ENCODE measurements at regions not wholly inside any gene's neighbourhood (a gene's known extent, or its start where the extent isn't known, plus 50 kb on each side); places are given as distances from the start of the nearest gene placed in this dataset.

GRCh38 chr6:90687775-90688380, 101.0 kb upstream of the MAP3K7 start:
- TF ChIP-seq MAFK (IDR thresholded peaks at IDR 0.05; ENCODE audit: partially characterized antibody), result no peak
- no peak for TF ChIP-seq FOSL2 (IDR thresholded peaks at IDR 0.05)
- TF ChIP-seq FOSL2 (CRISPR knock-in tag; IDR thresholded peaks at IDR 0.05), result no peak
- TF ChIP-seq REST (IDR thresholded peaks at IDR 0.05), result no peak
- TF ChIP-seq USF2 (IDR thresholded peaks at IDR 0.05), result peak; percentile 51; the same call in 1 of the 2 replicates
- TF ChIP-seq HMGXB4 (CRISPR knock-in tag; IDR thresholded peaks at IDR 0.05; ENCODE audit: borderline replicate concordance), result no peak
- TF ChIP-seq CHD2 (IDR thresholded peaks at IDR 0.05; ENCODE audit: low read length, partially characterized antibody), result no peak
- TF ChIP-seq RNF2 (IDR thresholded peaks at IDR 0.05; ENCODE audit: borderline replicate concordance, low read depth), result no peak
- no peak for FAIRE-seq
- WGBS (ENCODE audit: missing lambda C conversion rate), result 0% methylated on average over 3 of the region's 3 CpGs

GRCh38 chr6:90681863-90682262, 95.0 kb upstream of the MAP3K7 start:
- no peak overlapping the region for H3K27ac ChIP-seq
- ATAC-seq (no peak), FAIRE-seq (no peak), DNase-seq (ENCODE audit: low read depth in 1 of 2, low spot score in 1 of 2) (no peak)
- no peak overlapping the region for H3K4me3 ChIP-seq
- ChIA-PET POLR2A (no interaction called here), CTCF (no interaction called here)
- TF ChIP-seq EHF (CRISPR knock-in tag; IDR thresholded peaks at IDR 0.05) (no peak), ZNF302 (CRISPR knock-in tag; IDR thresholded peaks at IDR 0.05) (no peak), MAZ (IDR thresholded peaks at IDR 0.05; ENCODE audit: borderline replicate concordance, low read depth, low read length) (no peak)
- no peaks in the 10 kb centered on the region for H3K9me3 ChIP-seq
- WGBS (ENCODE audit: missing lambda C conversion rate), result 5% methylated on average over 2 of the region's 2 CpGs
- no peak overlapping the region for H3K4me2 ChIP-seq
- H3K4me1 ChIP-seq, result no peaks in the 10 kb centered on the region

More at GRCh38 chr6:90687775-90688380, 101.0 kb upstream of the MAP3K7 start:
- ChIA-PET POLR2A (no interaction called here), CTCF (no interaction called here)
- H3K4me2 ChIP-seq, result no peak overlapping the region
- H3K9me3 ChIP-seq, result no peaks in the 10 kb centered on the region
- no peak for DNase-seq (ENCODE audit: low read depth in 1 of 2, low spot score in 1 of 2)
- ATAC-seq, result no peak
- no peak overlapping the region for H3K27ac ChIP-seq
- H3K4me1 ChIP-seq, result no peaks in the 10 kb centered on the region
- no peak overlapping the region for H3K4me3 ChIP-seq

- Histone ChIP-seq H3K4me3 (no peak overlapping the region), H3K4me1 (no peaks in the 10 kb centered on the region), H3K27ac (no peak overlapping the region), H3K4me2 (no peak overlapping the region), H3K9me3 (no peaks in the 10 kb centered on the region)
- POLR2A ChIA-PET, result no interaction called here
- ATAC-seq, result no peak
- CTCF ChIA-PET, result no interaction called here
- no peak for DNase-seq (ENCODE audit: low read depth in 1 of 2, low spot score in 1 of 2)
- WGBS (ENCODE audit: missing lambda C conversion rate), result 12% methylated on average over 10 of the region's 10 CpGs
- no peak for FAIRE-seq
- TF ChIP-seq RNF2 (IDR thresholded peaks at IDR 0.05; ENCODE audit: borderline replicate concordance, low read depth), result no peak
- no peak for TF ChIP-seq KDM5A (IDR thresholded peaks at IDR 0.05)
- no peak for TF ChIP-seq MAFK (IDR thresholded peaks at IDR 0.05; ENCODE audit: partially characterized antibody)
- no peak for TF ChIP-seq POLR2A (IDR thresholded peaks at IDR 0.05; ENCODE audit: low read length)
- TF ChIP-seq CEBPB (IDR thresholded peaks at IDR 0.05), result no peak
- no peak for TF ChIP-seq HDAC2 (IDR thresholded peaks at IDR 0.05)
- no peak for TF ChIP-seq ZC3H11A (IDR thresholded peaks at IDR 0.05)
- TF ChIP-seq BCL3 (IDR thresholded peaks at IDR 0.05), result no peak
- TF ChIP-seq NPAS2 (CRISPR knock-in tag; IDR thresholded peaks at IDR 0.05; ENCODE audit: borderline replicate concordance), result no peak
- no peak for TF ChIP-seq GATA3 (IDR thresholded peaks at IDR 0.05; ENCODE audit: borderline replicate concordance)
- TF ChIP-seq RARB (CRISPR knock-in tag; IDR thresholded peaks at IDR 0.05), result no peak
- no peak for TF ChIP-seq MYC (IDR thresholded peaks at IDR 0.05; ENCODE audit: borderline replicate concordance, low read length)
- TF ChIP-seq CBX2 (IDR thresholded peaks at IDR 0.05; ENCODE audit: borderline replicate concordance, low read depth), result no peak
- no peak for TF ChIP-seq TP53 (CRISPR knock-in tag; IDR thresholded peaks at IDR 0.05)
- no peak for TF ChIP-seq PBX3 (IDR thresholded peaks at IDR 0.05)
These were observed 91.3 kb upstream of the MAP3K7 start for GRCh38 chr6:90678049-90678779.
